Panc1 (cell line): ENCODE measurements at regions not wholly inside any gene's neighbourhood (a gene's known extent, or its start where the extent isn't known, plus 50 kb on each side); places are given as distances from the start of the nearest gene placed in this dataset.

Experiments used
- POLR2AphosphoS5 ChIP-seq: IDR thresholded peaks from 2 replicates; pipeline ENCODE4 v1.6.1; 2012; ENCODE audit warnings: mild to moderate bottlenecking, low read depth, low read length, moderate library complexity
- SIN3A ChIP-seq: IDR thresholded peaks from 2 replicates; pipeline ENCODE4 v1.6.1; 2012; ENCODE audit warnings: low read depth, mild to moderate bottlenecking, low read length, moderate library complexity, borderline replicate concordance; ENCODE audit not compliant: insufficient read depth
- TCF7L2 ChIP-seq: IDR thresholded peaks from 2 replicates; pipeline ENCODE4 v1.6.1; 2011; ENCODE audit warnings: mild to moderate bottlenecking, low read depth, low read length, inconsistent platforms
- TF ChIP-seq, protein P1 (sequence below), 2 experiments: IDR thresholded peaks; 2 replicates each; pipeline ENCODE4 v1.6.1; 2011 to 2012; ENCODE audit warnings: low read depth in 2 of 2, control low read depth in 1 of 2, low read length in 1 of 2, mild to moderate bottlenecking in 1 of 2, moderate library complexity in 1 of 2; ENCODE audit not compliant: insufficient read depth in 1 of 2
- TF ChIP-seq, protein P2 (sequence below): fragments of 450-650 bp; IDR thresholded peaks from 2 replicates; pipeline ENCODE4 v1.5.1; 2017; ENCODE audit warnings: mild to moderate bottlenecking

DNA sequence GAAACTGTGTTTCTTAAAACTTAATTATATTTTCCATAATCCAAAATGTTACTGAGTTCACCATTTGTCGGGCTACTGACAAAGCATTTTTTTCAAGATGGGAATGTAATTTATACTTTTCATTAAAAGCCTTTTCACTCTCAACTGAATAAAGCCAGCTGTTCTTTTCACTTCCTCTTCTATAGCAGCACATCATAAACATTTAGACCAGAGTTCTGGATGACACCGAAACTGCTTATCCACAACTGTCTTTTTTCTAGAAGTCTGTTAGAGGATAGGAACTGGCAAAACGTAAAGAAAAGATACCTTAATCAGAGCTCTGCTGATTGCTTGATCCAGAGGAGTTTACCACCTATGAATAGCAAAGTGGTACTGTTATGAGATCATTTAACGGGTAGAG is 594.7 kb downstream of the ADGRL2 start:
- TF ChIP-seq, protein P1, sequence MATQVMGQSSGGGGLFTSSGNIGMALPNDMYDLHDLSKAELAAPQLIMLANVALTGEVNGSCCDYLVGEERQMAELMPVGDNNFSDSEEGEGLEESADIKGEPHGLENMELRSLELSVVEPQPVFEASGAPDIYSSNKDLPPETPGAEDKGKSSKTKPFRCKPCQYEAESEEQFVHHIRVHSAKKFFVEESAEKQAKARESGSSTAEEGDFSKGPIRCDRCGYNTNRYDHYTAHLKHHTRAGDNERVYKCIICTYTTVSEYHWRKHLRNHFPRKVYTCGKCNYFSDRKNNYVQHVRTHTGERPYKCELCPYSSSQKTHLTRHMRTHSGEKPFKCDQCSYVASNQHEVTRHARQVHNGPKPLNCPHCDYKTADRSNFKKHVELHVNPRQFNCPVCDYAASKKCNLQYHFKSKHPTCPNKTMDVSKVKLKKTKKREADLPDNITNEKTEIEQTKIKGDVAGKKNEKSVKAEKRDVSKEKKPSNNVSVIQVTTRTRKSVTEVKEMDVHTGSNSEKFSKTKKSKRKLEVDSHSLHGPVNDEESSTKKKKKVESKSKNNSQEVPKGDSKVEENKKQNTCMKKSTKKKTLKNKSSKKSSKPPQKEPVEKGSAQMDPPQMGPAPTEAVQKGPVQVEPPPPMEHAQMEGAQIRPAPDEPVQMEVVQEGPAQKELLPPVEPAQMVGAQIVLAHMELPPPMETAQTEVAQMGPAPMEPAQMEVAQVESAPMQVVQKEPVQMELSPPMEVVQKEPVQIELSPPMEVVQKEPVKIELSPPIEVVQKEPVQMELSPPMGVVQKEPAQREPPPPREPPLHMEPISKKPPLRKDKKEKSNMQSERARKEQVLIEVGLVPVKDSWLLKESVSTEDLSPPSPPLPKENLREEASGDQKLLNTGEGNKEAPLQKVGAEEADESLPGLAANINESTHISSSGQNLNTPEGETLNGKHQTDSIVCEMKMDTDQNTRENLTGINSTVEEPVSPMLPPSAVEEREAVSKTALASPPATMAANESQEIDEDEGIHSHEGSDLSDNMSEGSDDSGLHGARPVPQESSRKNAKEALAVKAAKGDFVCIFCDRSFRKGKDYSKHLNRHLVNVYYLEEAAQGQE (IDR thresholded peaks at IDR 0.05; ENCODE audit: insufficient read depth in 1 of 2, low read depth in 2 of 2, low read length in 1 of 2), result no peak
- TF ChIP-seq, protein P2, sequence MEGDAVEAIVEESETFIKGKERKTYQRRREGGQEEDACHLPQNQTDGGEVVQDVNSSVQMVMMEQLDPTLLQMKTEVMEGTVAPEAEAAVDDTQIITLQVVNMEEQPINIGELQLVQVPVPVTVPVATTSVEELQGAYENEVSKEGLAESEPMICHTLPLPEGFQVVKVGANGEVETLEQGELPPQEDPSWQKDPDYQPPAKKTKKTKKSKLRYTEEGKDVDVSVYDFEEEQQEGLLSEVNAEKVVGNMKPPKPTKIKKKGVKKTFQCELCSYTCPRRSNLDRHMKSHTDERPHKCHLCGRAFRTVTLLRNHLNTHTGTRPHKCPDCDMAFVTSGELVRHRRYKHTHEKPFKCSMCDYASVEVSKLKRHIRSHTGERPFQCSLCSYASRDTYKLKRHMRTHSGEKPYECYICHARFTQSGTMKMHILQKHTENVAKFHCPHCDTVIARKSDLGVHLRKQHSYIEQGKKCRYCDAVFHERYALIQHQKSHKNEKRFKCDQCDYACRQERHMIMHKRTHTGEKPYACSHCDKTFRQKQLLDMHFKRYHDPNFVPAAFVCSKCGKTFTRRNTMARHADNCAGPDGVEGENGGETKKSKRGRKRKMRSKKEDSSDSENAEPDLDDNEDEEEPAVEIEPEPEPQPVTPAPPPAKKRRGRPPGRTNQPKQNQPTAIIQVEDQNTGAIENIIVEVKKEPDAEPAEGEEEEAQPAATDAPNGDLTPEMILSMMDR, result no peak
- TF ChIP-seq POLR2AphosphoS5, result no peak
- no peak for TF ChIP-seq SIN3A
- no peak for TF ChIP-seq TCF7L2
